ENCODE measurements at regions not wholly inside any gene's neighbourhood (a gene's known extent, or its start where the extent isn't known, plus 50 kb on each side); places are given as distances from the start of the nearest gene placed in this dataset.
"Not testable (repeated sequence)": the region's sequence is repeated elsewhere in the genome, so short reads cannot be mapped to it uniquely, and the experiment has no call there.

DNA sequence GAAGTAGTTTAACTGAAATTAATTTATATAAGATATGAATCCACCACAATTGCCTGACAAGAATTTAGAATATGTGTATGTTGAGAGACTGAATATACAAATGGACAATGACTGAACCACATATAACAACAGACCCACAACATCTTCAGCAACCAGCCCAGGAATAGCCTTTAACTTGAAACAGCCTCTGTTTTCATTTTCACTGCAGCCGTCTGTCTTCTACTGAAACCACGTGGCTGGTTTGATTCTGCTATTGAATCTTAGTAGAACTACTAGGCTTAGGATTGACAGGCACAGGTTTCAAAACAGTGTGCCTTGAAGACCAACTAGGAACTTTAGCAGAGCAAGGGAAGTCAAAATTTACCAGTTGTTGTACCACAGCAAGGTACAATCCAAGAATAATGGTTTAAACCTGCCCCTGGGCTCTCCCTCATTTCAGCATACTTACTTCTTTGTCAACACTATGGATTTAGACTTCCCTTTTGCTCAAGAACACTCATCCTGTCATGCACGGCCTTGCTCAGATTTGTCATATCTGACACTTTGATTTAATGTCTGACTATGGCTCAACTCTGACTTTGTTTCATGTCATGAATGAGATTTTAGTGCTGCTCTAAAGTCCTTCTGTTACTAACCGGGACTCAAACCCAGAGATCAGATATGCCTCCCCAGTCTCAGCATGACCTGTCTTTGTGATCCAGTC is 355.0 kb downstream of the KIF2B start:
- Histone ChIP-seq H3K4me3 (ENCODE audit: low read length) (no peak overlapping the region), H3K36me3 (ENCODE audit: control insufficient read depth, insufficient read depth, low read length) (no peaks in the 10 kb centered on the region), H3K27me3 (ENCODE audit: control insufficient read depth, insufficient read depth, low read length) (no peaks in the 10 kb centered on the region), H3K27ac (ENCODE audit: low read length) (no peak overlapping the region), H3K9me3 (ENCODE audit: control insufficient read depth, low read depth, low read length) (no peaks in the 10 kb centered on the region), H3K4me1 (ENCODE audit: control insufficient read depth, insufficient read depth, low read length) (no peaks in the 10 kb centered on the region)
- DNase-seq, result no peak
- WGBS (ENCODE audit: insufficient coverage, low lambda C conversion rate), result no CpG with 5 or more reads among the region's 4 CpGs

DNA sequence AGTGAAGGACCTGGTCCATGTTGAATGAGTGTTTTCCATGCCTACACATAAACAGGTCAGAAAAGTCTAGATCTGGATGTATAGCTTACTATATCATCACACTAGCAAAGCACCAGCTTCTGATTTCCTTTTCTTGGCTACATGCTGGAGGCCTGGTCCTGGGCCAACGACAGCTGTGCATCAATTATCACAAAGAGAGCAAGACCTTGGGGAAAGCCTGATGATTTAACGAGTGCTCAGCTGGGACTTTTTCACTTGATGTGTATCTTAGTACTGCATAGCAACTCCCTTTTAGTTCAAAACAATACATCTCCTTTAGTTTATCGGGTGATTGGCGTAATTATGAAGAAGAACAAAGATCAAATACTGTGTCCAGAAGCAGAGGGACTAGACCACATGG is 358.2 kb downstream of the KIF2B start:
- no peak overlapping the region for H3K27ac ChIP-seq (ENCODE audit: low read length)
- no peaks in the 10 kb centered on the region for H3K36me3 ChIP-seq (ENCODE audit: control insufficient read depth, insufficient read depth, low read length)
- no peaks in the 10 kb centered on the region for H3K27me3 ChIP-seq (ENCODE audit: control insufficient read depth, insufficient read depth, low read length)
- no peak overlapping the region for H3K4me3 ChIP-seq (ENCODE audit: low read length)
- no peaks in the 10 kb centered on the region for H3K9me3 ChIP-seq (ENCODE audit: control insufficient read depth, low read depth, low read length)
- DNase-seq, result no peak
- no peaks in the 10 kb centered on the region for H3K4me1 ChIP-seq (ENCODE audit: control insufficient read depth, insufficient read depth, low read length)
- WGBS (ENCODE audit: insufficient coverage, low lambda C conversion rate), result 83% methylated on average over 1 of the region's 4 CpGs

DNA sequence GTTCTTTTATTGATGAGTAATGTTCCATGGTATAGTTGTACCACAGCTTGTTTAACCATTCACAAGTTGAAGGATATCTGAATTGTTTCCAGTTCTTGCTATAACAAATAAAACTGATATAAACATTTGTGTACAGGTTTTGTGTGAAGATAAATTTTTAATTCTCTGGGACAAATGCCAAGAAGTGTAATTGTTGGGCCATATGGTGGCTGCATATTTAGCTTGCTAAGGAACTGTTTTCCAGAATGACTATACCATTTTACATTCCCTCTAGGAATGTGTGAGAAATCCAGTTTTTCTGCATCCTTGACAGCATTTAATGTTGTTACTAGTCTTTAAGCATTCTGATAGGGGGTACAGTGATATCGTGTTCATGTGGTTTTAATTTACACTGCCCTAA is 368.5 kb downstream of the KIF2B start:
- H3K27ac ChIP-seq (ENCODE audit: low read length), result no peak overlapping the region
- DNase-seq, result no peak
- H3K27me3 ChIP-seq (ENCODE audit: control insufficient read depth, insufficient read depth, low read length), result no peaks in the 10 kb centered on the region
- H3K9me3 ChIP-seq (ENCODE audit: control insufficient read depth, low read depth, low read length), result no peaks in the 10 kb centered on the region
- no peaks in the 10 kb centered on the region for H3K4me1 ChIP-seq (ENCODE audit: control insufficient read depth, insufficient read depth, low read length)
- WGBS (ENCODE audit: insufficient coverage, low lambda C conversion rate), result no CpG with 5 or more reads among the region's 1 CpG
- H3K36me3 ChIP-seq (ENCODE audit: control insufficient read depth, insufficient read depth, low read length), result no peaks in the 10 kb centered on the region
- H3K4me3 ChIP-seq (ENCODE audit: low read length), result no peak overlapping the region

DNA sequence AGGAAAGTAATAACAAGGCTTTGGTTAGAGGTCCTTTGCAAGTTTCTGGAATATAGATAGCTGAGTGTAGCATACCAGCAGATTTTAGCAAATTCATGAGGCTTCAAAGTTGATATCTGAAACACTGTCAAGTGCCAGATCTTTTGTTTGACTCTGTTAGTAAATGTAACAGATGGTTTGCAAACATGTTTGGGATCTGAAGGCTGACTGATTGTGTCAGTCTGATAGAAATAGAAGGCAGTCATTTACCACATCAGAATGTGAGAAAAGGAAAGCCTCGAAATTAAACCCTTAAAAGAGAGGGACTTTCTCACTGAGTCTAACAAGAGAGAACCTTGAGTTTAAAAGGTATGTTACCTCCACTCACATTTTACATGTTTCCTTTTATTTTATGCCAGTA is 371.5 kb downstream of the KIF2B start:
- Histone ChIP-seq H3K27ac (ENCODE audit: low read length) (no peak overlapping the region), H3K4me3 (ENCODE audit: low read length) (no peak overlapping the region), H3K27me3 (ENCODE audit: control insufficient read depth, insufficient read depth, low read length) (no peaks in the 10 kb centered on the region), H3K36me3 (ENCODE audit: control insufficient read depth, insufficient read depth, low read length) (no peaks in the 10 kb centered on the region), H3K4me1 (ENCODE audit: control insufficient read depth, insufficient read depth, low read length) (no peaks in the 10 kb centered on the region), H3K9me3 (ENCODE audit: control insufficient read depth, low read depth, low read length) (no peaks in the 10 kb centered on the region)
- no CpG with 5 or more reads among the region's 1 CpG for WGBS (ENCODE audit: insufficient coverage, low lambda C conversion rate)
- no peak for DNase-seq

DNA sequence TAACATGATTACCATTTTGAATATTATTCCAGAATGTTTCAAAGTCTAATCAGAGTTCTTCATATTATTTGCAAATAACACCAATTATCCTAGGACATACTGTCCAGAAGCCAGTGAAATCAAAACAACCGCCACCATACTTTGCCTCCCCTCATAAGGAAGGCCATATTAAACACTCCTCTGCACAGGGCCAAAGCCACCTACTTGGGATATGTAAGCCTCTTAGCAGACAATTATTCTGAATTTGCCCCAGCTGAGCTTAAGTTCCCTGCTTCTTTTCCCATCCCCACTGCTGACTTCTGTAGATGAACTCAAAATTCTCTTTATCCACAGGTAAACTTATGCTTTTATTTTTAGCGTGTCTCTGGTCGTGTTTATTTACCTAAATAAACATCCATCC is 374.0 kb downstream of the KIF2B start:
- H3K27me3 ChIP-seq (ENCODE audit: control insufficient read depth, insufficient read depth, low read length), result no peaks in the 10 kb centered on the region
- 88% methylated on average over 2 of the region's 3 CpGs for WGBS (ENCODE audit: insufficient coverage, low lambda C conversion rate)

DNA sequence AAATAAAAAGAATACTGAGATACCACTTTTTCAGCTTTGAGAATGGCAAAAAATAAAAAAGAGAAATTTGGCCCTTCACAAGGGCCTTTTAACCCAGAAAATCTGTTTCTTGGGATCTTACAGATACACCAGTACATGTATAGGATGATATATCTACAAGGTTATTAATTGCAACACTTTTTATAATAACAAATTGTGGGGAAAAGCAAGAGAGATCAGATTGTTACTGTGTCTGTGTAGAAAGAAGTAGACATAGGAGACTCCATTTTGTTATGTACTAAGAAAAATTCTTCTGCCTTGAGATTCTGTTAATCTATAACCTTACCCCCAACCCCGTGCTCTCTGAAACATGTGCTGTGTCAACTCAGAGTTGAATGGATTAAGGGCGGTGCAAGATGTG is 378.7 kb downstream of the KIF2B start:
- not testable (repeated sequence) for H3K9me3 ChIP-seq (ENCODE audit: control insufficient read depth, low read depth, low read length); H3K27me3 ChIP-seq (ENCODE audit: control insufficient read depth, insufficient read depth, low read length); DNase-seq; H3K4me3 ChIP-seq (ENCODE audit: low read length); H3K36me3 ChIP-seq (ENCODE audit: control insufficient read depth, insufficient read depth, low read length); H3K27ac ChIP-seq (ENCODE audit: low read length); H3K4me1 ChIP-seq (ENCODE audit: control insufficient read depth, insufficient read depth, low read length)
- WGBS (ENCODE audit: insufficient coverage, low lambda C conversion rate), result no CpG with 5 or more reads among the region's 2 CpGs

More for the DNA sequence above, 374.0 kb downstream of the KIF2B start:
- H3K4me1 ChIP-seq (ENCODE audit: control insufficient read depth, insufficient read depth, low read length), result no peaks in the 10 kb centered on the region
- no peak overlapping the region for H3K4me3 ChIP-seq (ENCODE audit: low read length)
- H3K9me3 ChIP-seq (ENCODE audit: control insufficient read depth, low read depth, low read length), result no peaks in the 10 kb centered on the region
- no peak for DNase-seq
- H3K36me3 ChIP-seq (ENCODE audit: control insufficient read depth, insufficient read depth, low read length), result no peaks in the 10 kb centered on the region
- H3K27ac ChIP-seq (ENCODE audit: low read length), result no peak overlapping the region

DNA sequence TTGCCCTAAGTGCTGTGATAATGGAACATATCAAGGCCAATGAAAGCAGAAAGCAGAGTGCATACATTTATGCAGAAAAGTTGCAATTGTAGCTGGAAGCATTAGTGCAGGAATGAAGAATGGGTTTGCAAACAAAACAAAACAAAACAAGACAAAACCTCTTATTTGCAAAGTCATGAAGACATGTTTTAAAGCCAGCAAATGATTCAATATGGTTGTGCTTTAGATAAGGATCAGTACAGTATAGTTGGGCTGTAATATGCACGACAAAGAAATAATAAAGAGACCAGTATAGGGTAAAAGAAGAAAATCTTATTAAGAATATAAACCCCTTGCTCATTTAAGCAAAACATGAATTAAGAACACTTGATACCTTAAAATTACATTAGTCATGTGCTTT is 398.1 kb downstream of the KIF2B start:
- Histone ChIP-seq H3K4me3 (ENCODE audit: low read length) (no peak overlapping the region), H3K4me1 (ENCODE audit: control insufficient read depth, insufficient read depth, low read length) (no peaks in the 10 kb centered on the region), H3K9me3 (ENCODE audit: control insufficient read depth, low read depth, low read length) (no peaks in the 10 kb centered on the region), H3K27ac (ENCODE audit: low read length) (no peak overlapping the region), H3K36me3 (ENCODE audit: control insufficient read depth, insufficient read depth, low read length) (no peaks in the 10 kb centered on the region), H3K27me3 (ENCODE audit: control insufficient read depth, insufficient read depth, low read length) (no peaks in the 10 kb centered on the region)
- DNase-seq, result no peak
- WGBS (ENCODE audit: insufficient coverage, low lambda C conversion rate), result 70% methylated on average over 1 of the region's 1 CpG

DNA sequence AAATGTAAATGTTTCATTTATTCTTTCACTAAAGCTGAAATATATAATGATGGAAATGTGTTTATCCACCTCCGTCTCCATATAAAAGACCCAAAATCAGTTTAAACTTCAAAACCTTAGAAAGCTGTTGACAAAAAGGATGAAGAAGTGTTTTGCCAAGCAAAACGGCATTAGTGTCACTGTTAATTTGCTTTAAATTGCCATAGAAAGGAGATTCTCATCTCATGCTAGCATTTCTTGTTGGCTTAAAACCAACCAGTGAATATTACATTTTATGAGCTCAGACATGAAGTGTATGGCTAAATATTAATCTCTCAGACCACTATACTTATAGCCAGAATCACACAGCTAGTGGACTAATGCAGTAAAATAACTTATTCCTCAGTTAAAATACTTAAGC is 398.8 kb downstream of the KIF2B start:
- Histone ChIP-seq H3K9me3 (ENCODE audit: control insufficient read depth, low read depth, low read length) (no peaks in the 10 kb centered on the region), H3K27ac (ENCODE audit: low read length) (no peak overlapping the region), H3K27me3 (ENCODE audit: control insufficient read depth, insufficient read depth, low read length) (no peaks in the 10 kb centered on the region), H3K4me1 (ENCODE audit: control insufficient read depth, insufficient read depth, low read length) (no peaks in the 10 kb centered on the region), H3K4me3 (ENCODE audit: low read length) (no peak overlapping the region), H3K36me3 (ENCODE audit: control insufficient read depth, insufficient read depth, low read length) (no peaks in the 10 kb centered on the region)
- no peak for DNase-seq
- WGBS (ENCODE audit: insufficient coverage, low lambda C conversion rate), result 100% methylated on average over 1 of the region's 2 CpGs

DNA sequence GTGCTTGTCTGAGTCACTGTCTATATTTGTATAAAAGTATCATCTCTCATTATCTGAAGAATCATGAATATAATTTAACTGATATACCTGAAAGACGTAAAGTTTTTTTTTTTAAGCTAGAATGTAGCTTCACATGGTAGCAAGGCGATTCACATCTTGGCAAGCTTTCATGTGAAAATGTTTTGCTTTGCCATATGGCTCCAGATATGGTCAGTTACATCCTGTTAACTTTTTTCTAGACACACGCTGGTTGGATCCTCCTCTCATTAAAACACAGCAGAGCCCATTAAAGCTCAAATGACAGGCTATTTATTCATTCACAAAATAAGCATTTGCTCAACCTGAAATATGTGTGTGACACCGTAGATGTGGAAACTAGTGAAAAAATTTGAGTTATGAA is 412.8 kb downstream of the KIF2B start:
- Histone ChIP-seq H3K36me3 (ENCODE audit: control insufficient read depth, insufficient read depth, low read length) (no peaks in the 10 kb centered on the region), H3K27ac (ENCODE audit: low read length) (no peak overlapping the region), H3K4me1 (ENCODE audit: control insufficient read depth, insufficient read depth, low read length) (no peaks in the 10 kb centered on the region), H3K9me3 (ENCODE audit: control insufficient read depth, low read depth, low read length) (no peaks in the 10 kb centered on the region), H3K27me3 (ENCODE audit: control insufficient read depth, insufficient read depth, low read length) (no peaks in the 10 kb centered on the region), H3K4me3 (ENCODE audit: low read length) (no peak overlapping the region)
- no peak for DNase-seq
- 71% methylated on average over 1 of the region's 4 CpGs for WGBS (ENCODE audit: insufficient coverage, low lambda C conversion rate)

DNA sequence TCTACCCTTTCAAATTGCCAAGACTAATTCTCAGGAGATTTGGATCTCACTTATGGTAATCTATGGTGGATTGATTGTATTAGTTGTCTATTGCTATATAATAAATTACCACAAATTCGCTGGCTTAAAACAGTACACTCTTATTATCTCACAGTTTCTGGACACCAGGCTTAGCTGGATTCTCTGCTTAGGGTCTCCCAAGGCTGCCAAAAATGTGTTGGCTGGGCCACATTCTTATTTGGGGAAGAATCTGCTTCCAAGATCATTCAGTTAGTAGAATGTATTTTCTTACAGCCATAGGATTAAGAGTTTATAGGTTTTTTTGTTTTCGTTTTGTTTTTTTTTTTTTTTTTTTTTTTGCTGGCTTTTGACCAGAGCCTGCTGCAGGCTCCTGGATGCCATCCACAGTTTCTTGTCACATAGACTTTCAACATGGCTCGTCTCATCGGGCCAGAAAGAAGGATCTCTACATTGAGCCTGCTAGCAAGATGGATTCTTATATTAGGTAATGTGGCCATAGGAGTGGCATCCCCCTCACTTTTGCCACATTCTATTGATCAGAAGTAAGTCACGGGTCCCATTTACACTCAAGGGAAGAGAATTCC is 415.3 kb downstream of the KIF2B start:
- Histone ChIP-seq H3K36me3 (ENCODE audit: control insufficient read depth, insufficient read depth, low read length) (no peaks in the 10 kb centered on the region), H3K27me3 (ENCODE audit: control insufficient read depth, insufficient read depth, low read length) (no peaks in the 10 kb centered on the region), H3K9me3 (ENCODE audit: control insufficient read depth, low read depth, low read length) (no peaks in the 10 kb centered on the region), H3K27ac (ENCODE audit: low read length) (no peak overlapping the region), H3K4me3 (ENCODE audit: low read length) (no peak overlapping the region), H3K4me1 (ENCODE audit: control insufficient read depth, insufficient read depth, low read length) (no peaks in the 10 kb centered on the region)
- 88% methylated on average over 2 of the region's 5 CpGs for WGBS (ENCODE audit: insufficient coverage, low lambda C conversion rate)
- no peak for DNase-seq

DNA sequence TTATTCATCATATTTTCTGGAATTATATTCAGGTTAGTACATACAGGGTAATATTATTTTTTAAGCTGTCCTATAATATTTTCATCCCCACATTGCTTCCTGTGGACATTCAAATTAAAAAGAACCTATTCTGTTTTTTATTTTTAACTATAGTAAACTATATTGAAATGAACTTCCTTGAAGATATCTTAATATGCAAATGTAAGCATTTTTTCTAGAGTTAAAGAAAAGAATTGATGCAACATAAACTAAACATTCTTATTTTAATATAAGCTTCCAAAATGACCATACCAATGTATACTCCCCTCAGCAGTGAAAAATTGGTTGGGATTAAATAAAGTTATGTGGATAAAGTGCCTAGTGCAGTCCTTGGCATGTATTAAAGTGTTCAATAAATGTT is 416.6 kb downstream of the KIF2B start:
- Histone ChIP-seq H3K27ac (ENCODE audit: low read length) (no peak overlapping the region), H3K27me3 (ENCODE audit: control insufficient read depth, insufficient read depth, low read length) (no peaks in the 10 kb centered on the region), H3K36me3 (ENCODE audit: control insufficient read depth, insufficient read depth, low read length) (no peaks in the 10 kb centered on the region), H3K4me3 (ENCODE audit: low read length) (no peak overlapping the region), H3K9me3 (ENCODE audit: control insufficient read depth, low read depth, low read length) (no peaks in the 10 kb centered on the region), H3K4me1 (ENCODE audit: control insufficient read depth, insufficient read depth, low read length) (no peaks in the 10 kb centered on the region)
- DNase-seq, result no peak
